ENCODE measurements at regions not wholly inside any gene's neighbourhood (a gene's known extent, or its start where the extent isn't known, plus 50 kb on each side); places are given as distances from the start of the nearest gene placed in this dataset.

DNA sequence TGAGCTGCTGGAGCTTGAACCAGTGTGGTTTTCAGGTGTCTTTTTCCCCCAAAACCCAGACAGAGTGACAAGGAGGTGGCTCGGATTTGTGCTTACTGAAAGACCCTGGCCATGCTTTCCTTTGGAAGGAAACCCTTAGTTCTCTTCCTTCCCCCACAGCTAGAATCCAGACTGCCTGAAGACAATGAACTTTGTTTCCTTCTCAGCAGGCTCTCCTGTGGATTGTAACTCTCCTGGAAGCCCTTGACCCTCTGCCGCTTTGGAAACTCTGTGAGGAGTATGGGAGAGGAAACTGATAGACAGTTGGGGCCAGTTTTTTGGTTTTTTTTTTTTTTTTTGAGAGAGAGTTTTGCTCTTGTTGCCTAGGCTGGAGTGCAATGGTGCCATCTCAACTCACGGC, 62.1 kb upstream of the SESN3 start:
- Histone ChIP-seq H3K4me1 (no peaks in the 10 kb centered on the region), H3K9me3 (no peaks in the 10 kb centered on the region), H3K27ac (no peak overlapping the region), H3K4me3 (no peak overlapping the region), H3K36me3 (no peaks in the 10 kb centered on the region), H3K27me3 (no peaks in the 10 kb centered on the region)
- TF ChIP-seq EP300 (IDR thresholded peaks at IDR 0.05) (no peak), POLR2A (IDR thresholded peaks at IDR 0.05) (no peak), POLR2AphosphoS5 (IDR thresholded peaks at IDR 0.05) (no peak)
- TF ChIP-seq, protein P1, sequence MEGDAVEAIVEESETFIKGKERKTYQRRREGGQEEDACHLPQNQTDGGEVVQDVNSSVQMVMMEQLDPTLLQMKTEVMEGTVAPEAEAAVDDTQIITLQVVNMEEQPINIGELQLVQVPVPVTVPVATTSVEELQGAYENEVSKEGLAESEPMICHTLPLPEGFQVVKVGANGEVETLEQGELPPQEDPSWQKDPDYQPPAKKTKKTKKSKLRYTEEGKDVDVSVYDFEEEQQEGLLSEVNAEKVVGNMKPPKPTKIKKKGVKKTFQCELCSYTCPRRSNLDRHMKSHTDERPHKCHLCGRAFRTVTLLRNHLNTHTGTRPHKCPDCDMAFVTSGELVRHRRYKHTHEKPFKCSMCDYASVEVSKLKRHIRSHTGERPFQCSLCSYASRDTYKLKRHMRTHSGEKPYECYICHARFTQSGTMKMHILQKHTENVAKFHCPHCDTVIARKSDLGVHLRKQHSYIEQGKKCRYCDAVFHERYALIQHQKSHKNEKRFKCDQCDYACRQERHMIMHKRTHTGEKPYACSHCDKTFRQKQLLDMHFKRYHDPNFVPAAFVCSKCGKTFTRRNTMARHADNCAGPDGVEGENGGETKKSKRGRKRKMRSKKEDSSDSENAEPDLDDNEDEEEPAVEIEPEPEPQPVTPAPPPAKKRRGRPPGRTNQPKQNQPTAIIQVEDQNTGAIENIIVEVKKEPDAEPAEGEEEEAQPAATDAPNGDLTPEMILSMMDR (IDR thresholded peaks at IDR 0.05) = no peak
- WGBS = 90% methylated on average over 3 of the region's 3 CpGs
- no peak for DNase-seq (ENCODE audit: low spot score in 2 of 2)

DNA sequence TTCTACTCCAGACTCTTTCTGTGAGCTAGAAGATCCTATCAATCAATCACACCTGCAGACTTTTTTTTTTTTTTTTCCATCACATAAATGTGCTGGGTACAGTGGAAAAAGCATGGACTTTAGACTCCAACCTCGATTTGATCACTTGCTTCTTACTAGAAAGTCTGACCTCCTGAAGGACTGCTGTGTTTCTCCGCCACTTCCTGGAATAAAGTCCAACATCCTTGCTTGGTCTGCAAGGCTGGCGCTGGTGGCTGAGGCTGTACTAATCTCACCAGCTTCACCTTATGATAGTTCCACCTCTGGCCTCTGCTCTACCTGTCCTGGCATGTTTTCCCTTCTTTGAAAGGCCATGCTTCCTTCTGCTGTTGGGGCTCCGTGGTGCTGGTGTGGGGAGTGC, 60.9 kb upstream of the SESN3 start:
- TF ChIP-seq, protein P1 (IDR thresholded peaks at IDR 0.05) = no peak
- TF ChIP-seq POLR2AphosphoS5 (IDR thresholded peaks at IDR 0.05) (no peak), EP300 (IDR thresholded peaks at IDR 0.05) (no peak)
- no peaks in the 10 kb centered on the region for H3K36me3 ChIP-seq
- no peaks in the 10 kb centered on the region for H3K27me3 ChIP-seq
- no peaks in the 10 kb centered on the region for H3K4me1 ChIP-seq
- no peak overlapping the region for H3K4me3 ChIP-seq
- DNase-seq (ENCODE audit: low spot score in 2 of 2) = no peak
- 78% methylated on average over 4 of the region's 4 CpGs for WGBS
- no peaks in the 10 kb centered on the region for H3K9me3 ChIP-seq
- no peak overlapping the region for H3K27ac ChIP-seq

DNA sequence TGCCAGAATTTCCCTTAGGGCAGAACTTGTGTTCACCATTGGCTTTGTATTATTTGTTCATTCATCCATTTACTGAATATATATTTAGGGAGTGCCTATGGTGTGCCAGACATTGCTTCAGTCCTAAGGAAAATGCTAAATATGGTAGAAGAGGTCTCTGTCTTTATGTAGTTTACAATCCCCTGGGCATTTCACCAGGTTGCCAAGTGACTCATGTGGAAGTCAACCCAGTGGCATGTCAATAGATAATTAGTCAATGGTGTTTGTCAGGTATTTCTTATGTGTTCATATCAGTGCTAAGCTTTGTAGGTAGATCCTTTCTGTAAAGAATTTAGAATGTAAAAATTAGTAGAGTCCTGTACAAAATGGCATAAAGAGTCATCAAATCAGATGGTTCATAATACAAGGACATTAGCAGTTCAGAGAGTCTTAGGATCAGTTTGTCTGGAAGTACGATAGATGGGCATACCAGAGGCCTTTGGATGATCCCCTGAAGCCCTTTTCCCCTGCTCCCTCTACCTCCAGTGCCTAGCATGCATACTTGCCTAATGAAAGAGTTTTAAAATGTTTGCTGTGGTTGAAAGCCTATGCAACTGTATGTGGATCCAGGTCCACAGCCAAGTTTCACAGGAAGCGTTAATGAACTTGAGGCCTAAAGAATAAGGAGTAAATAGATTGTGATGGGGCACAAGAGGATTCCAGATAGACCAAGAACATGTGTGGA, 58.5 kb upstream of the SESN3 start:
- WGBS = 95% methylated on average over 2 of the region's 2 CpGs
- no peak for TF ChIP-seq EP300 (IDR thresholded peaks at IDR 0.05)
- Histone ChIP-seq H3K27ac (no peak overlapping the region), H3K4me3 (no peak overlapping the region), H3K36me3 (no peaks in the 10 kb centered on the region), H3K9me3 (no peaks in the 10 kb centered on the region), H3K27me3 (no peaks in the 10 kb centered on the region), H3K4me1 (no peaks in the 10 kb centered on the region)
- DNase-seq (ENCODE audit: low spot score in 2 of 2) = no peak

DNA sequence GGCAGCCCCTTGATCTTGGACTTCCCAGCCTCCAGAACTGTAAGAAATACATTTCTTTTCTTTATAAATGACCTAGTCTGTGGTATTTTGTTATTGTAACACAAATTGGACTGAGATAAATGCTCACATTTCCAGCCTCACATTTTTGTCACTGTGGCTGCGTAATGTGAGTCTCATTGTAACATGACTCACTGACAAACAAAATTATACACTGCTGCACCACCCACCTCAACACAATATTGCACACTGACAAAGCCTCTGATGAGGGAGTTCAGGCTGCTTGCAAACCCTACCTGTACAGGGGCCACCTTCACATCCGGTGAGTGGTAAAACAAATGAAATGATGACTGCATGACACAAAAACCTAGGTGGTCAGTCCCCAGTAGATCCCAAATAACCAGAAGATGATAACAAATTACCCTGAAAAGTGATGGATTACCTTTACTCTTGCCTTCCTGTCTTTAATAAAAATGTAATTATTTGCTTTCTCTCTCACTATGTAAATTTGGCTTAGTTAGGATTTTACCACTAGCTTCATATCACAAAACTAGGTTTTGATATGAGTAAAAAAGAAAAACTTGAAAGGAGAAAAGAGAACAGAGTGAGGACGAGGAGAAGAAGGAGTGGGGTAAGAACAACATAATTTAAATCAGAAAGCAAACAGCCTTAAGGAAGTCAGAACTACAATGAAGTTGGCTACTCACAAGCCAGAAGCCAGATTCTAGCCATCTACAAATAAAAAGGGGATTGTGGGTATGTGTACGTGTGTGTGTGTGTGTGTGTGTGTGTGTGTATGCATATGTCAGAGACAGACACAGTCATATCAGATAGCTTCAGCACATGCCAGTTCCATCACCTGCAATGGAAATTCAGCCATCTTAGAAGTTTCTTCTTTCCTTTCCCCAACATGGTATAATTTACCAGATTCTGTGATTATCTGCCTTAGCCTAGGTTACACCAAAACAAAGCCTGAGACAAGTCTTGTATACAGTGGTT, 53.4 kb upstream of the SESN3 start:
- TF ChIP-seq, protein P1 (IDR thresholded peaks at IDR 0.05) = no peak
- no peak for TF ChIP-seq EP300 (IDR thresholded peaks at IDR 0.05)
- TF ChIP-seq POLR2A (IDR thresholded peaks at IDR 0.05) = no peak
- no peak for TF ChIP-seq POLR2AphosphoS5 (IDR thresholded peaks at IDR 0.05)
- Histone ChIP-seq H3K9me3 (no peaks in the 10 kb centered on the region), H3K36me3 (no peaks in the 10 kb centered on the region)

DNA sequence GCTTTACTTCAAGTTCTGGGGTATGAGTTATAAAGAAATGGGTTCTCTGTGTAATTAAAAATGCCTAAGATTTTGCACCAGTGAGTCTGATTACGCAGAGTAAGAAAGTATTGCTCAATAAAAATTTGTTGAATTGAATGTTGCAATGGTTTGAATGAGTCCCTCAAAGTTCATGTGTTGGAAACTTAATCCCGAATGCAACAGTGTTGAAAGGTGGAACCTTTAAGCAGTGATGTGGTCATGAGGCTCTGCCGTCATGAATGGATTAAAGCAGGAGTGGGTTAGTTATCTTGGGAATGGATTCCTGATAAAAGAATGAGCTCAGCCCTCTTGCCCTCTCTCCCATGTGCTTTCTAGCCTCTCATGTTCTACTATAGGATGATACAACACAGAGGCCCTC, 52.6 kb upstream of the SESN3 start:
- 74% methylated on average over 3 of the region's 3 CpGs for WGBS
- no peak overlapping the region for H3K4me3 ChIP-seq
- peak overlapping the region; percentile 18 for H3K27ac ChIP-seq
- H3K36me3 ChIP-seq = no peaks in the 10 kb centered on the region
- no peak for DNase-seq (ENCODE audit: low spot score in 2 of 2)
- peaks cover 7% of the 10 kb centered on the region for H3K4me1 ChIP-seq
- no peaks in the 10 kb centered on the region for H3K27me3 ChIP-seq
- TF ChIP-seq POLR2A (IDR thresholded peaks at IDR 0.05) = no peak
- TF ChIP-seq, protein P1 (IDR thresholded peaks at IDR 0.05) = no peak
- TF ChIP-seq POLR2AphosphoS5 (IDR thresholded peaks at IDR 0.05) = peak in 1 of 3 donors; percentile 58
- TF ChIP-seq EP300 (IDR thresholded peaks at IDR 0.05) = no peak
- no peaks in the 10 kb centered on the region for H3K9me3 ChIP-seq

More for the DNA sequence above, 53.4 kb upstream of the SESN3 start:
- 75% methylated on average over 4 of the region's 4 CpGs for WGBS
- Histone ChIP-seq H3K4me3 (no peak overlapping the region), H3K27me3 (no peaks in the 10 kb centered on the region), H3K27ac (peak overlapping the region; percentile 18), H3K4me1 (peaks cover 7% of the 10 kb centered on the region)
- DNase-seq (ENCODE audit: low spot score in 2 of 2) = no peak
